ENCODE measurements at regions not wholly inside any gene's neighbourhood (a gene's known extent, or its start where the extent isn't known, plus 50 kb on each side); places are given as distances from the start of the nearest gene placed in this dataset.

GRCh38 chr2:59449274-59449673 lies 1104.2 kb downstream of the BCL11A start:
- Histone ChIP-seq H3K4me3 (ENCODE audit: insufficient read length, low read depth) (no peak overlapping the region), H3K9me3 (ENCODE audit: insufficient read depth, low read length) (no peaks in the 10 kb centered on the region), H3K27me3 (ENCODE audit: insufficient read depth, insufficient read length) (no peaks in the 10 kb centered on the region), H3K36me3 (ENCODE audit: insufficient read depth, insufficient read length, low read length) (no peaks in the 10 kb centered on the region), H3K9ac (ENCODE audit: insufficient read length, low read depth) (no peak overlapping the region), H3K4me1 (ENCODE audit: insufficient read depth, insufficient read length) (no peaks in the 10 kb centered on the region)
- TF ChIP-seq ZNF274 (IDR thresholded peaks at IDR 0.05; ENCODE audit: low read depth, low read length), result no peak
- no peak for TF ChIP-seq YY1 (IDR thresholded peaks at IDR 0.05; ENCODE audit: insufficient read depth, insufficient read length)
- no peak for DNase-seq (ENCODE audit: low read depth, low spot score)

- Histone ChIP-seq H3K36me3 (ENCODE audit: insufficient read depth, insufficient read length, low read length) (no peaks in the 10 kb centered on the region), H3K27me3 (ENCODE audit: insufficient read depth, insufficient read length) (no peaks in the 10 kb centered on the region), H3K4me1 (ENCODE audit: insufficient read depth, insufficient read length) (no peaks in the 10 kb centered on the region), H3K4me3 (ENCODE audit: insufficient read length, low read depth) (no peak overlapping the region), H3K9ac (ENCODE audit: insufficient read length, low read depth) (no peak overlapping the region), H3K9me3 (ENCODE audit: insufficient read depth, low read length) (no peaks in the 10 kb centered on the region)
- no peak for DNase-seq (ENCODE audit: low read depth, low spot score)
- TF ChIP-seq YY1 (IDR thresholded peaks at IDR 0.05; ENCODE audit: insufficient read depth, insufficient read length) (no peak), ZNF274 (IDR thresholded peaks at IDR 0.05; ENCODE audit: low read depth, low read length) (no peak), SUZ12 (IDR thresholded peaks at IDR 0.05; ENCODE audit: extremely low read depth, insufficient read depth, insufficient read length) (no peak)
Observed at GRCh38 chr2:59440491-59440890, 1113.0 kb downstream of the BCL11A start.

- no peak for DNase-seq (ENCODE audit: low read depth, low spot score)
- no peak for TF ChIP-seq YY1 (IDR thresholded peaks at IDR 0.05; ENCODE audit: insufficient read depth, insufficient read length)
- TF ChIP-seq ZNF274 (IDR thresholded peaks at IDR 0.05; ENCODE audit: low read depth, low read length), result no peak
- TF ChIP-seq SUZ12 (IDR thresholded peaks at IDR 0.05; ENCODE audit: extremely low read depth, insufficient read depth, insufficient read length), result no peak
- Histone ChIP-seq H3K9me3 (ENCODE audit: insufficient read depth, low read length) (no peaks in the 10 kb centered on the region), H3K4me3 (ENCODE audit: insufficient read length, low read depth) (no peak overlapping the region), H3K36me3 (ENCODE audit: insufficient read depth, insufficient read length, low read length) (no peaks in the 10 kb centered on the region), H3K9ac (ENCODE audit: insufficient read length, low read depth) (no peak overlapping the region), H3K4me1 (ENCODE audit: insufficient read depth, insufficient read length) (no peaks in the 10 kb centered on the region), H3K27me3 (ENCODE audit: insufficient read depth, insufficient read length) (no peaks in the 10 kb centered on the region)
Observed at GRCh38 chr2:59435635-59436034, 1117.8 kb downstream of the BCL11A start.

GRCh38 chr2:59428940-59429339 lies 1124.5 kb downstream of the BCL11A start:
- H3K4me1 ChIP-seq (ENCODE audit: insufficient read depth, insufficient read length), result no peaks in the 10 kb centered on the region
- TF ChIP-seq ZNF274 (IDR thresholded peaks at IDR 0.05; ENCODE audit: low read depth, low read length) (no peak), SUZ12 (IDR thresholded peaks at IDR 0.05; ENCODE audit: extremely low read depth, insufficient read depth, insufficient read length) (no peak), YY1 (IDR thresholded peaks at IDR 0.05; ENCODE audit: insufficient read depth, insufficient read length) (no peak)
- H3K27me3 ChIP-seq (ENCODE audit: insufficient read depth, insufficient read length), result no peaks in the 10 kb centered on the region
- no peak overlapping the region for H3K9ac ChIP-seq (ENCODE audit: insufficient read length, low read depth)
- H3K9me3 ChIP-seq (ENCODE audit: insufficient read depth, low read length), result no peaks in the 10 kb centered on the region
- no peak for DNase-seq (ENCODE audit: low read depth, low spot score)
- H3K4me3 ChIP-seq (ENCODE audit: insufficient read length, low read depth), result no peak overlapping the region
- H3K36me3 ChIP-seq (ENCODE audit: insufficient read depth, insufficient read length, low read length), result no peaks in the 10 kb centered on the region

- Histone ChIP-seq H3K4me3 (ENCODE audit: insufficient read length, low read depth) (no peak overlapping the region), H3K36me3 (ENCODE audit: insufficient read depth, insufficient read length, low read length) (no peaks in the 10 kb centered on the region), H3K4me1 (ENCODE audit: insufficient read depth, insufficient read length) (no peaks in the 10 kb centered on the region), H3K27me3 (ENCODE audit: insufficient read depth, insufficient read length) (no peaks in the 10 kb centered on the region), H3K9me3 (ENCODE audit: insufficient read depth, low read length) (no peaks in the 10 kb centered on the region), H3K9ac (ENCODE audit: insufficient read length, low read depth) (no peak overlapping the region)
- no peak for DNase-seq (ENCODE audit: low read depth, low spot score)
- TF ChIP-seq YY1 (IDR thresholded peaks at IDR 0.05; ENCODE audit: insufficient read depth, insufficient read length), result no peak
- TF ChIP-seq ZNF274 (IDR thresholded peaks at IDR 0.05; ENCODE audit: low read depth, low read length), result no peak
- no peak for TF ChIP-seq SUZ12 (IDR thresholded peaks at IDR 0.05; ENCODE audit: extremely low read depth, insufficient read depth, insufficient read length)
Observed at GRCh38 chr2:59427980-59428379, 1125.5 kb downstream of the BCL11A start.

- no peak overlapping the region for H3K9ac ChIP-seq (ENCODE audit: insufficient read length, low read depth)
- H3K4me1 ChIP-seq (ENCODE audit: insufficient read depth, insufficient read length), result no peaks in the 10 kb centered on the region
- H3K9me3 ChIP-seq (ENCODE audit: insufficient read depth, low read length), result no peaks in the 10 kb centered on the region
- H3K4me3 ChIP-seq (ENCODE audit: insufficient read length, low read depth), result no peak overlapping the region
- no peak for DNase-seq (ENCODE audit: low read depth, low spot score)
- H3K27me3 ChIP-seq (ENCODE audit: insufficient read depth, insufficient read length), result no peaks in the 10 kb centered on the region
- TF ChIP-seq SUZ12 (IDR thresholded peaks at IDR 0.05; ENCODE audit: extremely low read depth, insufficient read depth, insufficient read length) (no peak), YY1 (IDR thresholded peaks at IDR 0.05; ENCODE audit: insufficient read depth, insufficient read length) (no peak), ZNF274 (IDR thresholded peaks at IDR 0.05; ENCODE audit: low read depth, low read length) (no peak)
- H3K36me3 ChIP-seq (ENCODE audit: insufficient read depth, insufficient read length, low read length), result no peaks in the 10 kb centered on the region
Observed at GRCh38 chr2:59425247-59425646, 1128.2 kb downstream of the BCL11A start.

- no peaks in the 10 kb centered on the region for H3K36me3 ChIP-seq (ENCODE audit: insufficient read depth, insufficient read length, low read length)
- no peaks in the 10 kb centered on the region for H3K4me1 ChIP-seq (ENCODE audit: insufficient read depth, insufficient read length)
- TF ChIP-seq SUZ12 (IDR thresholded peaks at IDR 0.05; ENCODE audit: extremely low read depth, insufficient read depth, insufficient read length) (no peak), YY1 (IDR thresholded peaks at IDR 0.05; ENCODE audit: insufficient read depth, insufficient read length) (no peak), ZNF274 (IDR thresholded peaks at IDR 0.05; ENCODE audit: low read depth, low read length) (no peak)
- no peak overlapping the region for H3K4me3 ChIP-seq (ENCODE audit: insufficient read length, low read depth)
- DNase-seq (ENCODE audit: low read depth, low spot score), result no peak
- no peak overlapping the region for H3K9ac ChIP-seq (ENCODE audit: insufficient read length, low read depth)
- no peaks in the 10 kb centered on the region for H3K27me3 ChIP-seq (ENCODE audit: insufficient read depth, insufficient read length)
- H3K9me3 ChIP-seq (ENCODE audit: insufficient read depth, low read length), result no peaks in the 10 kb centered on the region
Observed at GRCh38 chr2:59413751-59414570, 1139.5 kb downstream of the BCL11A start.
